Keratinocyte (primary cell): ENCODE measurements at regions not wholly inside any gene's neighbourhood (a gene's known extent, or its start where the extent isn't known, plus 50 kb on each side); places are given as distances from the start of the nearest gene placed in this dataset.
A peak's percentile ranks its signal among the peaks of the same experiment; 100 is the strongest.

Experiments used
- DNase-seq: peaks from one replicate; pipeline ENCODE4 v3.0.0-alpha.2; 2011; ENCODE audit warnings: low read depth, missing footprints, low spot score
- FAIRE-seq: peaks from 2 replicates; lab custom pipeline; 2011; peaks lifted over from hg19 to GRCh38; lab: Jason Lieb, UNC
- H2AFZ ChIP-seq: 2 replicates; pipeline ENCODE4 v1.6.0; 2012; ENCODE audit warnings: low read length, control low read depth, inconsistent platforms; ENCODE audit not compliant: control insufficient read depth
- H3K27ac ChIP-seq: 2 replicates; pipeline ENCODE4 v1.5.1; 2011; ENCODE audit warnings: low read length; ENCODE audit not compliant: control insufficient read depth, insufficient read depth
- H3K27me3 ChIP-seq: 3 replicates; pipeline ENCODE4 v1.6.0; 2011; ENCODE audit warnings: low read length; ENCODE audit not compliant: control insufficient read depth, insufficient read depth; ENCODE audit errors: extremely low read depth
- H3K36me3 ChIP-seq, 2 experiments: 2 replicates in 1 of 2; 3 replicates in 1 of 2; pipeline ENCODE4 v1.5.1; 2011; ENCODE audit warnings: low read length in 2 of 2, mild to moderate bottlenecking in 1 of 2; ENCODE audit not compliant: control insufficient read depth in 2 of 2, insufficient read depth in 2 of 2; ENCODE audit errors: extremely low read depth in 1 of 2
- H3K4me1 ChIP-seq: 3 replicates; pipeline ENCODE4 v1.5.1; 2011; ENCODE audit warnings: low read length; ENCODE audit not compliant: control insufficient read depth, insufficient read depth; ENCODE audit errors: extremely low read depth
- H3K4me2 ChIP-seq: 3 replicates; pipeline ENCODE4 v1.6.0; 2011; ENCODE audit warnings: low read depth, low read length; ENCODE audit not compliant: control insufficient read depth, insufficient read depth; ENCODE audit errors: extremely low read depth
- H3K4me3 ChIP-seq, 3 experiments: fragments of 200-600 bp in 1 of 3; sonication (generic) in 1 of 3; 2 replicates in 2 of 3; 3 replicates in 1 of 3; pipeline ENCODE4 v1.5.1; 2011 to 2016; ENCODE audit warnings: low read length in 3 of 3, mild to moderate bottlenecking in 3 of 3, control low read depth in 2 of 3, inconsistent platforms in 1 of 3, low read depth in 1 of 3, mixed read lengths in 1 of 3, mixed run types in 1 of 3, moderate library complexity in 1 of 3; ENCODE audit not compliant: control insufficient read depth in 2 of 3, insufficient read depth in 2 of 3; ENCODE audit errors: extremely low read depth in 1 of 3
- H3K79me2 ChIP-seq: 2 replicates; pipeline ENCODE4 v1.6.0; 2012; ENCODE audit warnings: low read length; ENCODE audit not compliant: control insufficient read depth, insufficient read depth
- H3K9ac ChIP-seq: 3 replicates; pipeline ENCODE4 v1.6.0; 2011; ENCODE audit warnings: low read length; ENCODE audit not compliant: control insufficient read depth, insufficient read depth; ENCODE audit errors: extremely low read depth
- H3K9me1 ChIP-seq: 3 replicates; pipeline ENCODE4 v1.6.0; 2011; ENCODE audit warnings: low read length; ENCODE audit not compliant: control insufficient read depth, insufficient read depth; ENCODE audit errors: extremely low read depth
- H3K9me3 ChIP-seq: 2 replicates; pipeline ENCODE4 v1.5.1; 2012; ENCODE audit warnings: low read depth, low read length; ENCODE audit not compliant: control insufficient read depth
- H4K20me1 ChIP-seq: 3 replicates; pipeline ENCODE4 v1.6.0; 2011; ENCODE audit warnings: low read length; ENCODE audit not compliant: control insufficient read depth, insufficient read depth; ENCODE audit errors: extremely low read depth
- CTCF ChIP-seq, 3 experiments: IDR thresholded peaks in 1 of 3; conservative IDR thresholded peaks in 1 of 3; optimal IDR thresholded peaks in 1 of 3; 2 replicates in 2 of 3; 3 replicates in 1 of 3; pipeline versions ENCODE3 to v1.5.1; 2011; ENCODE audit warnings: low read length in 3 of 3, mild to moderate bottlenecking in 3 of 3, moderate library complexity in 2 of 3, control low read depth in 1 of 3, inconsistent platforms in 1 of 3; ENCODE audit not compliant: insufficient read depth in 2 of 3; ENCODE audit errors: extremely low read depth in 1 of 3
- EZH2 ChIP-seq: IDR thresholded peaks from one replicate; pipeline ENCODE4 v1.6.1; 2012; ENCODE audit warnings: inconsistent platforms, mild to moderate bottlenecking, low read length, moderate library complexity
- dilution Hi-C: fragments of 300-500 bp; cut with MboI; formaldehyde crosslinking; loops from one replicate; pipeline ENCODE4 v1.7.0; 2020; ENCODE audit warnings: low sequenced_read_pairs; ENCODE audit not compliant: extremely low pct_ligation_motif_present

- TF ChIP-seq CTCF (optimal IDR thresholded peaks at IDR 0.05 in 1 of 3, IDR thresholded peaks at IDR 0.05 in 1 of 3, conservative IDR thresholded peaks at IDR 0.05 in 1 of 3; ENCODE audit: extremely low read depth in 1 of 3, insufficient read depth in 2 of 3, low read length in 3 of 3) (no peak), EZH2 (no peak)
- dilution Hi-C loops: no loop called here
- H4K20me1 ChIP-seq: no peaks in the 10 kb centered on the region
- H3K9me3 ChIP-seq: no peaks in the 10 kb centered on the region
- H3K4me3 ChIP-seq: no peak overlapping the region
- H3K9me1 ChIP-seq: no peaks in the 10 kb centered on the region
- peaks cover 5% of the 10 kb centered on the region for H3K4me1 ChIP-seq
- H3K79me2 ChIP-seq: no peaks in the 10 kb centered on the region
- no peak overlapping the region for H2AFZ ChIP-seq
- FAIRE-seq (no peak), DNase-seq (no peak)
- H3K9ac ChIP-seq: no peak overlapping the region
- H3K4me2 ChIP-seq: no peak overlapping the region
- H3K27me3 ChIP-seq: no peaks in the 10 kb centered on the region
- no peak overlapping the region for H3K27ac ChIP-seq
- no peaks in the 10 kb centered on the region for H3K36me3 ChIP-seq
Measured at GRCh38 chr7:41573443-41573842, 129.4 kb downstream of the INHBA start.

- Histone ChIP-seq H3K4me2 (no peak overlapping the region), H3K27ac (no peak overlapping the region), H3K79me2 (no peaks in the 10 kb centered on the region), H3K9me1 (no peaks in the 10 kb centered on the region), H3K36me3 (no peaks in the 10 kb centered on the region), H3K9me3 (no peaks in the 10 kb centered on the region), H2AFZ (no peak overlapping the region), H3K4me1 (peaks cover 5% of the 10 kb centered on the region), H3K4me3 (no peak overlapping the region), H3K27me3 (no peaks in the 10 kb centered on the region), H4K20me1 (no peaks in the 10 kb centered on the region), H3K9ac (no peak overlapping the region)
- FAIRE-seq: peak; percentile 87
- TF ChIP-seq CTCF (optimal IDR thresholded peaks at IDR 0.05 in 1 of 3, IDR thresholded peaks at IDR 0.05 in 1 of 3, conservative IDR thresholded peaks at IDR 0.05 in 1 of 3; ENCODE audit: extremely low read depth in 1 of 3, insufficient read depth in 2 of 3, low read length in 3 of 3): no peak
- no peak for TF ChIP-seq EZH2
- DNase-seq: no peak
- dilution Hi-C loops: no loop called here
Measured at GRCh38 chr7:41573015-41573414, 129.9 kb downstream of the INHBA start.
